ENCODE measurements at regions not wholly inside any gene's neighbourhood (a gene's known extent, or its start where the extent isn't known, plus 50 kb on each side); places are given as distances from the start of the nearest gene placed in this dataset.

DNA sequence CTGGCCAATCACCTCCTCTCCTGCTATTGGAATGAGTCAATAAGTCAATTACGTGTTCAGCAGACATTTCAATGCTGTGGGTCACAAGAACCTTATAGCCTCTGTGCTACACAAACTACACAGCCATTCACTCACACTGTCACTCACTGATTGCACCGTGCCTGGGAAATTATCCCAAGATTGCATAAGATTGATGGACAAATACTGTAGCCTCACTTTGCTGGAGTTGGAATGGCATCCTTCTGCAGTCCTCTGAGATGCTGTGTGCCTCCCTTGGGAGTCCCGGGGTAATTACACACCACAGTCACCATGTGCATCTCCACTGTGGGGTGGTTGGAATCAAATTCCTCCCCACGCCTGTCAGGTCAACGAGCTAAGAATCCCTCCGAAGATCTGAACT lies 358.7 kb upstream of the MGMT start:
- Histone ChIP-seq H3K27me3 (ENCODE audit: control insufficient read depth, insufficient read depth, low read length) (no peaks in the 10 kb centered on the region), H3K36me3 (ENCODE audit: control insufficient read depth, insufficient read depth, low read length) (no peaks in the 10 kb centered on the region), H3K4me3 (ENCODE audit: low read depth, low read length) (no peak overlapping the region)
- DNase-seq (ENCODE audit: low read depth) (no peak), FAIRE-seq (no peak)
- TF ChIP-seq, protein P1, sequence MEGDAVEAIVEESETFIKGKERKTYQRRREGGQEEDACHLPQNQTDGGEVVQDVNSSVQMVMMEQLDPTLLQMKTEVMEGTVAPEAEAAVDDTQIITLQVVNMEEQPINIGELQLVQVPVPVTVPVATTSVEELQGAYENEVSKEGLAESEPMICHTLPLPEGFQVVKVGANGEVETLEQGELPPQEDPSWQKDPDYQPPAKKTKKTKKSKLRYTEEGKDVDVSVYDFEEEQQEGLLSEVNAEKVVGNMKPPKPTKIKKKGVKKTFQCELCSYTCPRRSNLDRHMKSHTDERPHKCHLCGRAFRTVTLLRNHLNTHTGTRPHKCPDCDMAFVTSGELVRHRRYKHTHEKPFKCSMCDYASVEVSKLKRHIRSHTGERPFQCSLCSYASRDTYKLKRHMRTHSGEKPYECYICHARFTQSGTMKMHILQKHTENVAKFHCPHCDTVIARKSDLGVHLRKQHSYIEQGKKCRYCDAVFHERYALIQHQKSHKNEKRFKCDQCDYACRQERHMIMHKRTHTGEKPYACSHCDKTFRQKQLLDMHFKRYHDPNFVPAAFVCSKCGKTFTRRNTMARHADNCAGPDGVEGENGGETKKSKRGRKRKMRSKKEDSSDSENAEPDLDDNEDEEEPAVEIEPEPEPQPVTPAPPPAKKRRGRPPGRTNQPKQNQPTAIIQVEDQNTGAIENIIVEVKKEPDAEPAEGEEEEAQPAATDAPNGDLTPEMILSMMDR (IDR thresholded peaks at IDR 0.05; ENCODE audit: insufficient read depth, low read length, severe bottlenecking): no peak

DNA sequence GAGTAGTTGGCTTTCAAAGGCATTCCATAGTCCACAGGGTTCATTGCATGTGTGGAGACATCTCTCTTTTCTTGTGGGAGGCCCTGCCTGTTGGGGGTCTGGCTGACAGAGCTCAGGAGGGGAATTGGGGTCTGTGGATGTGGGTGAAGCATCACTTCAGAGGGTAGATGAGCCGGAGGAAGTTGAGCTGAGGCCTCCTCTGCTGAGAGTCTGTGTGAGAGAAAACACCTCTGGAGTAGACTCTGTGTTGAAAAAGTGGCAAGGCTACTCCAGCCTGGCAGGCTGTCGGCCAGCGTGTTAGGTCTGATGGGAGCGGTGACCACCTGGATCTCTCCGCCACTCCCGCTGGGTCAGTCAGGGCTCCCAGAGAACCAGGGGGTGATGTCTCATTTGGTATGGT lies 358.0 kb upstream of the MGMT start:
- no peaks in the 10 kb centered on the region for H3K36me3 ChIP-seq (ENCODE audit: control insufficient read depth, insufficient read depth, low read length)
- no peak overlapping the region for H3K4me3 ChIP-seq (ENCODE audit: low read depth, low read length)
- no peaks in the 10 kb centered on the region for H3K27me3 ChIP-seq (ENCODE audit: control insufficient read depth, insufficient read depth, low read length)
- TF ChIP-seq, protein P1 (IDR thresholded peaks at IDR 0.05; ENCODE audit: insufficient read depth, low read length, severe bottlenecking): no peak
- DNase-seq (ENCODE audit: low read depth) (no peak), FAIRE-seq (no peak)

DNA sequence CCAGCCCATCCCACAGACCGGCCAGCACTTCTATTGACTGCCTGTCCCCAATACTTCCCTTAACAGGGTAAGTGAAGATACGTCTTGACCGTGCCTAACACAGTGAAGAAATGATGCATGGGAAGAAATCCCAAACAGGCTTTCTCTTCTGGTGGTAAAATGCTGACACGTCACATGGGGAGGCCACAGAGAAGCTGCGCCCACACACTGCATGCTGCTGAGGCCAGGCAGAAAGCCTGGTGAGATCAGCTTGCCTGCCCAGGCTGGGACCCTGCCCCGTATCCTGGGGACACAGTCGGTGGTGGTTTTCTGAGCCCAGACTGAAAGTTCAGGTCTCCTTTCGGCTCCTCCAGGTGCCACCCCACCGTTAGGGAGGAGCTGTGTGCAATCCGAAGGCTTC lies 356.3 kb upstream of the MGMT start:
- Histone ChIP-seq H3K36me3 (ENCODE audit: control insufficient read depth, insufficient read depth, low read length) (no peaks in the 10 kb centered on the region), H3K27me3 (ENCODE audit: control insufficient read depth, insufficient read depth, low read length) (no peaks in the 10 kb centered on the region), H3K4me3 (ENCODE audit: low read depth, low read length) (no peak overlapping the region)
- DNase-seq (ENCODE audit: low read depth): no peak
- FAIRE-seq: no peak
- TF ChIP-seq, protein P1 (IDR thresholded peaks at IDR 0.05; ENCODE audit: insufficient read depth, low read length, severe bottlenecking): no peak

DNA sequence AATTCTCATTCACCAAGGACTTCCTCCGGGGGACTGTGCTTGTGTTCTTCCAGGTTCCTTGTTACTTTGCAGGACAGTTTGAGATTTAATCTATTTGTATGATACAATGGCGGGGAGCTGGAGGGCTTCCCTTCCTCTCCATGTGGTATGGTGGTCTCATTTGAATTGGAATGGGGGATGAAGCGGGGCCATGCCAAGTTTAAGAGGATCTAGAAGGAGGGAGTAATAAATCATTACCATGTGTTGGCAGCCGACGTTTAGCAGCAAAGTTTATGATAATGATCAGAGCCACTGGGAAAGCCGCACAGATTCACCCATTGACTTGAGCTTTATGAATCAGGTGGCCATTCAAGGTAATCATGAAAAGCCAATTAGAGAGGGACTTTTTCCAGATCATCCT lies 355.1 kb upstream of the MGMT start:
- DNase-seq (ENCODE audit: low read depth) (no peak), FAIRE-seq (no peak)
- TF ChIP-seq, protein P1 (IDR thresholded peaks at IDR 0.05; ENCODE audit: insufficient read depth, low read length, severe bottlenecking): no peak
- Histone ChIP-seq H3K36me3 (ENCODE audit: control insufficient read depth, insufficient read depth, low read length) (no peaks in the 10 kb centered on the region), H3K4me3 (ENCODE audit: low read depth, low read length) (no peak overlapping the region), H3K27me3 (ENCODE audit: control insufficient read depth, insufficient read depth, low read length) (no peaks in the 10 kb centered on the region)

DNA sequence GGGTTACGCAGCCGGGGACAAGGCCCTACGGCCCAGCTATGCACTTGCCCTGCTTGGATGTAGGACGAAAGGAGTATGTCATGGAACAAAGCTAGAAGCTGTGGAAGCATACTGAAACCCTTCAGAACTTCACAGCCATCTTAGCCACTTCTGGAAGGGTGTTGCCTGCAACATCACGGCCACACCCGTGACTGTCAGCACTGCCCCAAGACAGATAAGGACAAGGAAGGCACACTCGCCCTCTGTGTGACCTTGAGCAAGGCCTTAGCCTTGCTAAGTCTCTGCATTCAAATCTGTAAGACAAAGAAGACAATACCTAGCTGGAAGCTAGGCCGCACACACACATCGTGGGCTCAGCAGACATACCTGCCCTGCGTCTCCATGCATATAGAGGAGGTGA lies 352.5 kb upstream of the MGMT start:
- TF ChIP-seq, protein P1 (IDR thresholded peaks at IDR 0.05; ENCODE audit: insufficient read depth, low read length, severe bottlenecking): no peak
- Histone ChIP-seq H3K36me3 (ENCODE audit: control insufficient read depth, insufficient read depth, low read length) (no peaks in the 10 kb centered on the region), H3K27me3 (ENCODE audit: control insufficient read depth, insufficient read depth, low read length) (no peaks in the 10 kb centered on the region), H3K4me3 (ENCODE audit: low read depth, low read length) (no peak overlapping the region)
- FAIRE-seq: no peak
- no peak for DNase-seq (ENCODE audit: low read depth)

DNA sequence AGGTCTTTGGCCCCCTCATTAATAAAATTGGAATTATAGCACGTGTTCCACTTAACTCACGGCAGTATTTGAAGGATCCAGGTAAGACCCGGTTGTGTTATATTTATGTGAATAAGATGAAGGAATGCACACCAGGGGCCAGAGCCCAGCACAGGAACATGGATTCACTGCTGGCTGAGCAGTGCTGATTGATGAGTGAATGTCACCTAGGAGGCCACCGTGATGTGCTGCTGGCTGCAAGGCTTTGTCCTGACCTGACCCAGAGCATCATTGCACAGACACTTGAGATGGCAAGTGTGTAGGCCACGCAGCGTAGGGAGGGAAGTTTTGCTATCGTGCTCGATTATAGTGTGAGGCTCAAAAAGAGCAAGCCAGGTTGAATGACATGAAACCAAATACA lies 350.7 kb upstream of the MGMT start:
- no peaks in the 10 kb centered on the region for H3K27me3 ChIP-seq (ENCODE audit: control insufficient read depth, insufficient read depth, low read length)
- FAIRE-seq: no peak
- no peak for DNase-seq (ENCODE audit: low read depth)
- no peak overlapping the region for H3K4me3 ChIP-seq (ENCODE audit: low read depth, low read length)
- H3K36me3 ChIP-seq (ENCODE audit: control insufficient read depth, insufficient read depth, low read length): no peaks in the 10 kb centered on the region
- TF ChIP-seq, protein P1 (IDR thresholded peaks at IDR 0.05; ENCODE audit: insufficient read depth, low read length, severe bottlenecking): no peak

Measured in bronchial epithelial cell (primary cell).